H1 (cell line): ENCODE measurements at regions not wholly inside any gene's neighbourhood (a gene's known extent, or its start where the extent isn't known, plus 50 kb on each side); places are given as distances from the start of the nearest gene placed in this dataset.

Experiments
- CTCF ChIA-PET: fragments of 300-600 bp; sonication (Branson Sonifier 250); formaldehyde crosslinking; loops from one replicate; lab custom pipeline; 2021; ENCODE audit not compliant: partially characterized antibody; lab: Charles Lee
- POLR2A ChIA-PET: fragments of 300-600 bp; sonication (Branson Sonifier 250); formaldehyde crosslinking; loops from one replicate; lab custom pipeline; 2021; ENCODE audit warnings: inconsistent platforms; ENCODE audit not compliant: partially characterized antibody; lab: Charles Lee
- DNase-seq, 2 experiments: peaks; one replicate each; pipeline versions ENCODE4 v3.0.0 to v3.0.0-alpha.2; 2010 to 2022; ENCODE audit warnings: low spot score in 2 of 2, low read depth in 1 of 2, mixed read lengths in 1 of 2
- FAIRE-seq: peaks from 2 replicates; lab custom pipeline; 2011; peaks lifted over from hg19 to GRCh38; lab: Jason Lieb, UNC
- H2AFZ ChIP-seq: 2 replicates; pipeline ENCODE4 v1.8.1; 2012; ENCODE audit warnings: low read length, inconsistent platforms
- H2AK5ac ChIP-seq: 2 replicates; pipeline ENCODE4 v1.6.1; 2013; ENCODE audit warnings: low read depth, low read length
- H2BK120ac ChIP-seq: replicated peaks from 2 replicates; pipeline ENCODE3; 2013; ENCODE audit warnings: low read depth, low read length, inconsistent platforms
- H2BK12ac ChIP-seq: 2 replicates; pipeline ENCODE4 v1.6.1; 2013; ENCODE audit warnings: low read depth, low read length
- H2BK15ac ChIP-seq: 2 replicates; pipeline ENCODE4 v1.6.1; 2013; ENCODE audit warnings: low read length
- H2BK20ac ChIP-seq: 2 replicates; pipeline ENCODE4 v1.6.1; 2013; ENCODE audit warnings: low read length
- H2BK5ac ChIP-seq: 2 replicates; pipeline ENCODE4 v1.6.1; 2013; ENCODE audit warnings: low read depth, low read length
- H3K14ac ChIP-seq: 2 replicates; pipeline ENCODE4 v1.6.1; 2013; ENCODE audit warnings: inconsistent platforms; ENCODE audit not compliant: insufficient read length
- H3K18ac ChIP-seq: 2 replicates; pipeline ENCODE4 v1.6.1; 2013; ENCODE audit warnings: low read length; ENCODE audit errors: extremely low read depth
- H3K23ac ChIP-seq: 2 replicates; pipeline ENCODE4 v1.6.1; 2013; ENCODE audit warnings: inconsistent platforms; ENCODE audit not compliant: insufficient read length
- H3K23me2 ChIP-seq: 2 replicates; pipeline ENCODE4 v1.6.1; 2013; ENCODE audit warnings: low read depth, low read length
- H3K27ac ChIP-seq: 2 replicates; pipeline ENCODE4 v1.6.1; 2011; ENCODE audit warnings: low read depth, low read length, inconsistent platforms
- H3K27me3 ChIP-seq, 4 experiments: replicated peaks in 1 of 4; 1 replicate in 1 of 4; 2 replicates in 3 of 4; pipeline versions ENCODE4 v1.6.1 to v1.8.1; 2011 to 2013; ENCODE audit warnings: low read length in 3 of 4, mild to moderate bottlenecking in 3 of 4, inconsistent platforms in 2 of 4, mixed read lengths in 2 of 4, moderate library complexity in 1 of 4; ENCODE audit not compliant: control insufficient read depth in 3 of 4, insufficient read depth in 3 of 4; ENCODE audit errors: extremely low read depth in 1 of 4
- H3K36me3 ChIP-seq, 4 experiments: 2 replicates each; pipeline versions ENCODE4 v1.6.1 to v1.8.1; 2011 to 2013; ENCODE audit warnings: mild to moderate bottlenecking in 4 of 4, low read length in 3 of 4, moderate library complexity in 2 of 4, control low read depth in 1 of 4, inconsistent platforms in 1 of 4; ENCODE audit not compliant: insufficient read depth in 4 of 4, control insufficient read depth in 2 of 4
- H3K4ac ChIP-seq: replicated peaks from 2 replicates; pipeline ENCODE3; 2013; ENCODE audit warnings: low read length, low read depth, mixed read lengths, inconsistent platforms; ENCODE audit not compliant: insufficient read length
- H3K4me1 ChIP-seq, 4 experiments: replicated peaks in 1 of 4; 1 replicate in 1 of 4; 2 replicates in 3 of 4; pipeline versions ENCODE4 v1.6.1 to v1.8.1; 2011 to 2013; ENCODE audit warnings: low read length in 3 of 4, inconsistent platforms in 2 of 4, mixed read lengths in 1 of 4; ENCODE audit not compliant: insufficient read depth in 4 of 4, control insufficient read depth in 3 of 4
- H3K4me2 ChIP-seq, 2 experiments: 2 replicates each; pipeline versions ENCODE4 v1.6.1 to v1.8.1; 2011 to 2013; ENCODE audit warnings: low read depth in 2 of 2, low read length in 2 of 2, control low read depth in 1 of 2, inconsistent platforms in 1 of 2, mild to moderate bottlenecking in 1 of 2; ENCODE audit not compliant: insufficient read depth in 1 of 2
- H3K4me3 ChIP-seq, 4 experiments: fragments of 200-600, 300-600 bp in 1 of 4; sonication (generic), shearing (Covaris generic), sonication (Bioruptor Twin) in 1 of 4; 2 replicates each; pipeline versions ENCODE4 v1.5.1 to v1.8.1; 2011 to 2016; ENCODE audit warnings: low read length in 4 of 4, low read depth in 3 of 4, control low read depth in 2 of 4, inconsistent platforms in 2 of 4, mild to moderate bottlenecking in 2 of 4, mixed read lengths in 1 of 4, moderate library complexity in 1 of 4; ENCODE audit not compliant: insufficient read depth in 2 of 4; ENCODE audit errors: extremely low read depth in 1 of 4
- H3K56ac ChIP-seq: replicated peaks from 2 replicates; pipeline ENCODE3; 2013; ENCODE audit warnings: low read depth, mild to moderate bottlenecking, mixed read lengths, low read length, inconsistent platforms; ENCODE audit not compliant: insufficient read length
- H3K79me1 ChIP-seq: 2 replicates; pipeline ENCODE4 v1.6.1; 2013; ENCODE audit warnings: low read depth, low read length, control low read depth
- H3K79me2 ChIP-seq, 2 experiments: 2 replicates each; pipeline versions ENCODE4 v1.6.1 to v1.8.1; 2012 to 2013; ENCODE audit warnings: low read length in 2 of 2, mild to moderate bottlenecking in 2 of 2, inconsistent platforms in 1 of 2; ENCODE audit not compliant: insufficient read depth in 2 of 2, control insufficient read depth in 1 of 2
- H3K9ac ChIP-seq, 4 experiments: replicated peaks in 1 of 4; 1 replicate in 1 of 4; 2 replicates in 3 of 4; pipeline versions ENCODE4 v1.6.1 to v1.8.1; 2011 to 2013; ENCODE audit warnings: low read depth in 3 of 4, low read length in 3 of 4, control low read depth in 2 of 4, mild to moderate bottlenecking in 2 of 4, moderate library complexity in 2 of 4, inconsistent platforms in 1 of 4; ENCODE audit errors: extremely low read depth in 1 of 4
- H3K9me3 ChIP-seq, 2 experiments: 2 replicates each; pipeline versions ENCODE4 v1.6.1 to v1.8.1; 2012 to 2013; ENCODE audit warnings: mild to moderate bottlenecking in 2 of 2, moderate library complexity in 2 of 2, control low read depth in 1 of 2, inconsistent platforms in 1 of 2, low read depth in 1 of 2, low read length in 1 of 2, mixed read lengths in 1 of 2; ENCODE audit not compliant: insufficient read depth in 2 of 2
- H4K20me1 ChIP-seq, 2 experiments: replicated peaks in 1 of 2; 2 replicates each; pipeline versions ENCODE3 to v1.8.1; 2011 to 2013; ENCODE audit warnings: inconsistent platforms in 2 of 2, low read length in 2 of 2, mild to moderate bottlenecking in 1 of 2; ENCODE audit not compliant: insufficient read depth in 2 of 2, control insufficient read depth in 1 of 2
- H4K5ac ChIP-seq: 2 replicates; pipeline ENCODE4 v1.6.1; 2013; ENCODE audit warnings: low read length, low read depth, mixed read lengths, inconsistent platforms; ENCODE audit not compliant: insufficient read length
- H4K8ac ChIP-seq: 2 replicates; pipeline ENCODE4 v1.8.0; 2013; ENCODE audit warnings: mild to moderate bottlenecking, moderate library complexity, low read length, inconsistent platforms; ENCODE audit not compliant: insufficient read depth; ENCODE audit errors: extremely low read depth
- H4K91ac ChIP-seq: replicated peaks from 2 replicates; pipeline ENCODE3; 2013; ENCODE audit warnings: low read length, mixed read lengths, inconsistent platforms; ENCODE audit not compliant: insufficient read length
- BRCA1 ChIP-seq: IDR thresholded peaks from 2 replicates; pipeline ENCODE4 v1.6.1; 2012; ENCODE audit warnings: low read depth, low read length, improper control_type of control experiment
- CBX5 ChIP-seq: fragments of 300-800, 300-1000 bp; sonication (generic); IDR thresholded peaks from 2 replicates; pipeline ENCODE4 v1.7.1; 2016; ENCODE audit warnings: antibody characterized with exemption, low read length, low read depth
- CHD1 ChIP-seq: IDR thresholded peaks from 2 replicates; pipeline ENCODE4 v1.6.1; 2012; ENCODE audit warnings: low read depth, low read length, improper control_type of control experiment
- CHD2 ChIP-seq: IDR thresholded peaks from 2 replicates; pipeline ENCODE4 v1.6.1; 2012; ENCODE audit warnings: low read length, improper control_type of control experiment
- POLR2A ChIP-seq, 2 experiments: IDR thresholded peaks; 1 replicate in 1 of 2; 2 replicates in 1 of 2; pipeline ENCODE4 v1.6.1; 2011; ENCODE audit warnings: low read depth in 2 of 2, low read length in 2 of 2, mild to moderate bottlenecking in 2 of 2; ENCODE audit errors: control extremely low read depth in 1 of 2
- POLR2AphosphoS5 ChIP-seq: IDR thresholded peaks from 2 replicates; pipeline ENCODE4 v1.6.1; 2011; ENCODE audit warnings: low read depth, low read length
- POU5F1 ChIP-seq: IDR thresholded peaks from 2 replicates; pipeline ENCODE4 v1.6.1; 2011; ENCODE audit warnings: low read depth, mild to moderate bottlenecking, low read length, moderate library complexity
- RNF2 ChIP-seq: fragments of 200-900, 300-1000 bp; sonication (generic); IDR thresholded peaks from 2 replicates; pipeline ENCODE4 v1.7.1; 2016; ENCODE audit warnings: borderline replicate concordance, low read depth, mild to moderate bottlenecking, antibody characterized with exemption, low read length; ENCODE audit not compliant: poor library complexity, severe bottlenecking; ENCODE audit errors: missing control alignments
- RXRA ChIP-seq: IDR thresholded peaks from 2 replicates; pipeline ENCODE4 v1.6.1; 2011; ENCODE audit warnings: low read depth, mild to moderate bottlenecking, low read length, moderate library complexity; ENCODE audit not compliant: insufficient read depth
- SIRT6 ChIP-seq: IDR thresholded peaks from one replicate; pipeline ENCODE4 v1.7.1; 2012; ENCODE audit warnings: low read length, inconsistent platforms
- SUZ12 ChIP-seq: fragments of 200-600 bp; sonication (generic); IDR thresholded peaks from 2 replicates; pipeline ENCODE4 v1.6.1; 2012; ENCODE audit warnings: mild to moderate bottlenecking, inconsistent platforms, low read length, moderate library complexity, mixed read lengths
- YY1 ChIP-seq: IDR thresholded peaks from 2 replicates; pipeline ENCODE4 v1.6.1; 2011; ENCODE audit warnings: low read depth, mild to moderate bottlenecking, low read length
- ZNF274 ChIP-seq: IDR thresholded peaks from 2 replicates; pipeline ENCODE4 v1.7.0; 2012; ENCODE audit warnings: low read length, borderline replicate concordance; ENCODE audit errors: extremely low read depth
- WGBS, 2 experiments: shearing (Covaris generic) in 1 of 2; methylation state at CpG; one replicate each; pipeline versions ENCODE4 v1.1.6 to v1.1.7; 2013 to 2015; ENCODE audit warnings: low lambda C conversion rate in 2 of 2, mixed read lengths in 2 of 2, inconsistent platforms in 1 of 2, low coverage in 1 of 2, missing lambda C conversion rate in 1 of 2; ENCODE audit not compliant: insufficient replicate concordance in 2 of 2, insufficient coverage in 1 of 2, insufficient read length in 1 of 2; ENCODE audit errors: extremely low coverage in 1 of 2, missing lambda C conversion rate in 1 of 2; 5-methylcytosine and 5-hydroxymethylcytosine counted together

DNA sequence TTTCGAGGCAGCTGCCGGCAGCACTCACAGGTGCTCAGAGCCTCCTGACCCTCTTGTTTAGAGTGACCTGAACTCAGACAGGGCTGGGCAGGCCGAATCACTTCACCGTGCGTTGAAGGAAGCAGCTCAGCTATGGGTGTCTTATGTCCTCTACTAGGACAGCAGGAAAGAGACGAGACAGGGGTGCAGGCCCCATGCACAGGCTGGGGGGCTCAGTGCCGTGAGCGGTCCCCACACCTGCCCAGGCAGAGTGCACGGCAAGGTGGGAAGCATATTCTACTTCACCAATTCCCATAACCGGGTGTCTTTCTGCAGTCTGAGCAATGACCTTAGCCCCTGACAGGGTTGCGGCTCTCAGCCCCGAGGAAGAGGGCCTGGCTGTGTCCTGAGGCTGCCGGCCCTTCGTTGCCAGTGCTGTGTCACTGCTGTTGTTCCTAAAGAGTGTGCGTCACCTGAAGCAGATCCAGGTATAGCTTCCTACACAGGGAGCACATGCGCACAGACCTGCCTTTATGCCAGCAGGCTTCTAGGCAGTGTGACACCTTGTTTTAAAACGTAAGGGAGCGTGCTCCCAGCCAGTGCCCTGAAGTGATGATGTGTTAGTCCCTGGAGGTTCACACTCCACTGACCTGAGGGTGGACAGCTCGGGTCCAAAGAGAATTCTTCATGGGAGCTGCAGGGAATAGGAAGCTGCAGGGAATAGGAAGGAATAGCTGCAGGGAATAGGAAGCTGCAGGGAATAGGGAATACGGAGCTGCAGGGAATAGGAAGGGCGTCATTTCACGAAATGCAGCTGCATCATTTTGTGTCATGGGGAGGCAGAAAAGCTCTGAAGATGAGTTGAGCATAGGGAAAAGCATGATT lies 207.9 kb upstream of the SALL3 start:
- Histone ChIP-seq H3K4ac (no peak overlapping the region), H2AK5ac (no peak overlapping the region), H3K79me1 (no peaks in the 10 kb centered on the region), H2BK5ac (no peak overlapping the region), H3K4me1 (peaks cover 0 to 26% (median 5%) of the 10 kb centered on the region in 4 experiments; a peak in 4 of 7 replicates), H3K27ac (no peak overlapping the region), H3K27me3 (no peaks in the 10 kb centered on the region), H3K23ac (no peak overlapping the region), H3K4me2 (no peak overlapping the region), H4K8ac (0 out of 2 replicates have a peak overlapping the region, but pooled peaks have one; percentile 11), H2BK12ac (0 out of 2 replicates have a peak overlapping the region, but pooled peaks have one; percentile 39), H3K9ac (no peak overlapping the region), H2BK15ac (0 out of 2 replicates have a peak overlapping the region, but pooled peaks have one; percentile 72), H2BK20ac (no peak overlapping the region), H4K5ac (no peak overlapping the region), H3K9me3 (no peaks in the 10 kb centered on the region), H3K56ac (no peak overlapping the region), H3K23me2 (no peaks in the 10 kb centered on the region), H2AFZ (no peak overlapping the region), H3K18ac (no peak overlapping the region; the same call in 1 of the 2 replicates), H4K91ac (peak overlapping the region; percentile 70), H3K14ac (no peak overlapping the region), H3K79me2 (no peaks in the 10 kb centered on the region), H3K4me3 (no peak overlapping the region), H2BK120ac (no peak overlapping the region), H4K20me1 (no peaks in the 10 kb centered on the region), H3K36me3 (no peaks in the 10 kb centered on the region)
- POLR2A ChIA-PET, result no interaction called here
- CTCF ChIA-PET, result interaction anchor here (0.8 to 2.3 kb wide), 6 partner anchors 14 to 111 kb away, joined by 3 to 10 read pairs (median 4); no protein-coding TSS in a partner anchor
- no peak for FAIRE-seq
- WGBS, 2 experiments, result 88% methylated on average over 22 of the region's 22 CpGs; no CpG with 5 or more reads in 1 of the 2 experiments
- DNase-seq, result no peak
- TF ChIP-seq YY1, result no peak
- TF ChIP-seq POU5F1, result no peak
- no peak for TF ChIP-seq CHD1
- TF ChIP-seq POLR2AphosphoS5, result no peak
- TF ChIP-seq CBX5, result no peak
- no peak for TF ChIP-seq SIRT6
- no peak for TF ChIP-seq BRCA1
- no peak for TF ChIP-seq RXRA
- no peak for TF ChIP-seq CHD2
- no peak for TF ChIP-seq ZNF274
- no peak for TF ChIP-seq POLR2A (IDR thresholded peaks at IDR 0.05; ENCODE audit: control extremely low read depth in 1 of 2, low read depth in 2 of 2, low read length in 2 of 2)
- no peak for TF ChIP-seq RNF2
- no peak for TF ChIP-seq SUZ12
